ENCODE measurements at regions not wholly inside any gene's neighbourhood (a gene's known extent, or its start where the extent isn't known, plus 50 kb on each side); places are given as distances from the start of the nearest gene placed in this dataset.

DNA sequence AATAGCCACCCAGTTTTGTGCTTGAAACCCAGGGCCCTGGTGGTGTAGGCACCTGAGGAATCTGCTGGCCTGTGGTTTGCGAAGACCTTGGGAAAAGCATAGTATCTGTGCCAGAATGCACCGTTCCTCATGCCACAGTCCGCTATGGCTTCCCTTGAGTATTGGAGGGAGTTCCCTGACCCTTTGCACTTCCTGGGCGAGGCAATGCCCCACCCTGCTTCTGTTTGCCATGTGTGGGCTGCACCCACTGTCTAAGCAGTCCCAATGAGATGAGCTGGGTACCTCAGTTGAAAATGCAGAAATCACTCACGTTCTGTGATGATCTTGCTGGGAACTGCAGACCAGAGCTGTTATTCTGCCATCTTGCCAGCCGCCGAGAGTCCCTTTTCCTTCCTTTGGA lies 483.5 kb downstream of the AGTPBP1 start:
- TF ChIP-seq, protein P1, sequence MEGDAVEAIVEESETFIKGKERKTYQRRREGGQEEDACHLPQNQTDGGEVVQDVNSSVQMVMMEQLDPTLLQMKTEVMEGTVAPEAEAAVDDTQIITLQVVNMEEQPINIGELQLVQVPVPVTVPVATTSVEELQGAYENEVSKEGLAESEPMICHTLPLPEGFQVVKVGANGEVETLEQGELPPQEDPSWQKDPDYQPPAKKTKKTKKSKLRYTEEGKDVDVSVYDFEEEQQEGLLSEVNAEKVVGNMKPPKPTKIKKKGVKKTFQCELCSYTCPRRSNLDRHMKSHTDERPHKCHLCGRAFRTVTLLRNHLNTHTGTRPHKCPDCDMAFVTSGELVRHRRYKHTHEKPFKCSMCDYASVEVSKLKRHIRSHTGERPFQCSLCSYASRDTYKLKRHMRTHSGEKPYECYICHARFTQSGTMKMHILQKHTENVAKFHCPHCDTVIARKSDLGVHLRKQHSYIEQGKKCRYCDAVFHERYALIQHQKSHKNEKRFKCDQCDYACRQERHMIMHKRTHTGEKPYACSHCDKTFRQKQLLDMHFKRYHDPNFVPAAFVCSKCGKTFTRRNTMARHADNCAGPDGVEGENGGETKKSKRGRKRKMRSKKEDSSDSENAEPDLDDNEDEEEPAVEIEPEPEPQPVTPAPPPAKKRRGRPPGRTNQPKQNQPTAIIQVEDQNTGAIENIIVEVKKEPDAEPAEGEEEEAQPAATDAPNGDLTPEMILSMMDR (IDR thresholded peaks at IDR 0.05; ENCODE audit: borderline replicate concordance, extremely low read depth, low read length, poor library complexity, severe bottlenecking): no peak
- no peak for TF ChIP-seq EZH2 (IDR thresholded peaks at IDR 0.05; ENCODE audit: borderline replicate concordance, low read depth, low read length, severe bottlenecking)

Data from DND-41 (cell line).